SK-N-SH (cell line): ENCODE measurements at regions not wholly inside any gene's neighbourhood (a gene's known extent, or its start where the extent isn't known, plus 50 kb on each side); places are given as distances from the start of the nearest gene placed in this dataset.

Experiments
- CTCF ChIA-PET: fragments of 300-600, 350-600 bp; formaldehyde crosslinking; extraction: SDS; loops from one replicate; lab custom pipeline; 2021; lab: Yijun Ruan, JAX
- POLR2A ChIA-PET: fragments of 350-600 bp; sonication (Branson Sonifier 250); formaldehyde crosslinking; extraction: SDS; loops from one replicate; lab custom pipeline; 2020; ENCODE audit warnings: antibody characterized with exemption, inconsistent platforms; lab: Yijun Ruan, JAX
- DNase-seq: peaks from one replicate; pipeline ENCODE4 v3.0.0; 2012
- H2AFZ ChIP-seq: fragments of 200-600 bp; sonication (generic); 2 replicates; pipeline ENCODE4 v1.8.1; 2016; ENCODE audit warnings: antibody characterized with exemption, mild to moderate bottlenecking, low read depth
- H3F3A ChIP-seq: fragments of 200-600 bp; sonication (generic); replicated peaks from 2 replicates; pipeline ENCODE3; 2016; ENCODE audit warnings: antibody characterized with exemption, mild to moderate bottlenecking; ENCODE audit not compliant: insufficient read depth
- H3K27ac ChIP-seq, 2 experiments: fragments of 200-500 bp in 1 of 2; fragments of 200-600 bp in 1 of 2; sonication (Bioruptor generic) in 1 of 2; sonication (generic), shearing (Covaris generic) in 1 of 2; 2 replicates each; pipeline versions ENCODE4 v1.5.1 to v1.6.1; 2014 to 2016; ENCODE audit warnings: low read depth in 2 of 2, inconsistent platforms in 1 of 2, low read length in 1 of 2, mild to moderate bottlenecking in 1 of 2, mixed read lengths in 1 of 2
- H3K27me3 ChIP-seq: fragments of 200-600 bp; sonication (generic), shearing (Covaris generic); 2 replicates; pipeline ENCODE4 v1.6.1; 2016; ENCODE audit warnings: mixed run types; ENCODE audit not compliant: insufficient read depth
- H3K36me3 ChIP-seq, 2 experiments: fragments of 200-500 bp in 1 of 2; fragments of 200-600 bp in 1 of 2; sonication (Bioruptor generic) in 1 of 2; sonication (generic) in 1 of 2; replicated peaks in 1 of 2; 2 replicates each; pipeline versions ENCODE3 to v1.5.1; 2014 to 2016; ENCODE audit warnings: low read length in 1 of 2, mild to moderate bottlenecking in 1 of 2; ENCODE audit not compliant: insufficient read depth in 2 of 2, control insufficient read depth in 1 of 2
- H3K4me1 ChIP-seq, 2 experiments: fragments of 200-500 bp in 1 of 2; fragments of 200-600 bp in 1 of 2; sonication (Bioruptor generic) in 1 of 2; sonication (generic), shearing (Covaris generic) in 1 of 2; 2 replicates each; pipeline versions ENCODE4 v1.5.1 to v1.6.1; 2014 to 2016; ENCODE audit warnings: low read depth in 1 of 2, low read length in 1 of 2, mixed run types in 1 of 2; ENCODE audit not compliant: insufficient read depth in 2 of 2, control insufficient read depth in 1 of 2
- H3K4me2 ChIP-seq: fragments of 200-600 bp; sonication (generic), shearing (Covaris generic); 2 replicates; pipeline ENCODE4 v1.6.1; 2017; ENCODE audit warnings: mixed run types
- H3K4me3 ChIP-seq, 2 experiments: fragments of 200-500 bp in 1 of 2; fragments of 200-600 bp in 1 of 2; sonication (Bioruptor generic) in 1 of 2; sonication (generic), shearing (Covaris generic) in 1 of 2; 2 replicates each; pipeline versions ENCODE4 v1.5.1 to v1.8.1; 2014 to 2016; ENCODE audit warnings: low read depth in 2 of 2, inconsistent platforms in 1 of 2, low read length in 1 of 2, mild to moderate bottlenecking in 1 of 2, mixed read lengths in 1 of 2, moderate library complexity in 1 of 2
- H3K79me2 ChIP-seq: fragments of 200-600 bp; sonication (generic); 2 replicates; pipeline ENCODE4 v1.8.1; 2017; ENCODE audit warnings: mild to moderate bottlenecking; ENCODE audit not compliant: insufficient read depth
- H3K9ac ChIP-seq: fragments of 200-600 bp; sonication (generic); 2 replicates; pipeline ENCODE4 v1.6.1; 2017; ENCODE audit warnings: mixed run types
- H3K9me2 ChIP-seq: fragments of 200-600 bp; sonication (generic); 2 replicates; pipeline ENCODE4 v1.6.1; 2017; ENCODE audit warnings: mixed run types
- H3K9me3 ChIP-seq: fragments of 200-600 bp; sonication (generic); 2 replicates; pipeline ENCODE4 v1.6.1; 2017; ENCODE audit warnings: mixed run types, mild to moderate bottlenecking, moderate library complexity
- H4K20me1 ChIP-seq: fragments of 200-600 bp; sonication (generic); 2 replicates; pipeline ENCODE4 v1.6.1; 2017; ENCODE audit warnings: mild to moderate bottlenecking, mixed run types; ENCODE audit not compliant: insufficient read depth
- CHD2 ChIP-seq: fragments of 150-350 bp; IDR thresholded peaks from 2 replicates; pipeline ENCODE4 v1.6.1; 2018; ENCODE audit warnings: low read length; ENCODE audit not compliant: partially characterized antibody
- EP300 ChIP-seq, 2 experiments: IDR thresholded peaks; 2 replicates each; pipeline versions ENCODE4 v1.4.0 to v1.6.1; 2012; ENCODE audit warnings: borderline replicate concordance in 1 of 2, low read depth in 1 of 2, low read length in 1 of 2
- FOSL2 ChIP-seq: IDR thresholded peaks from 2 replicates; pipeline ENCODE4 v1.4.0; 2012; ENCODE audit warnings: low read depth, mild to moderate bottlenecking, moderate library complexity, borderline replicate concordance
- FOXJ3 ChIP-seq: sonication (generic); formaldehyde crosslinking; IDR thresholded peaks from 2 replicates; pipeline ENCODE4 v1.5.1; 2020; ENCODE audit warnings: mild to moderate bottlenecking, missing genetic modification reagents
- FOXM1 ChIP-seq: IDR thresholded peaks from 2 replicates; pipeline ENCODE4 v1.4.0; 2012; ENCODE audit warnings: low read depth, mild to moderate bottlenecking
- JUND ChIP-seq: IDR thresholded peaks from 2 replicates; pipeline ENCODE4 v1.4.0; 2012
- MEF2A ChIP-seq: IDR thresholded peaks from 2 replicates; pipeline ENCODE4 v1.4.0; 2012; ENCODE audit warnings: low read depth, borderline replicate concordance
- MXI1 ChIP-seq: IDR thresholded peaks from 2 replicates; pipeline ENCODE4 v1.6.1; 2012; ENCODE audit warnings: mild to moderate bottlenecking, low read depth, low read length, improper control_type of control experiment
- NRF1 ChIP-seq: IDR thresholded peaks from 2 replicates; pipeline ENCODE4 v1.6.1; 2012; ENCODE audit warnings: low read depth, mild to moderate bottlenecking, low read length
- PBX3 ChIP-seq: IDR thresholded peaks from 2 replicates; pipeline ENCODE4; 2012
- RAD21 ChIP-seq: IDR thresholded peaks from 2 replicates; pipeline ENCODE4 v1.6.1; 2012; ENCODE audit warnings: mild to moderate bottlenecking, low read length
- RCOR1 ChIP-seq: fragments of 150-350 bp; IDR thresholded peaks from 2 replicates; pipeline ENCODE4 v1.6.1; 2017; ENCODE audit warnings: antibody characterized with exemption, low read length
- REST ChIP-seq: IDR thresholded peaks from 2 replicates; pipeline ENCODE4 v1.6.1; 2012; ENCODE audit warnings: mild to moderate bottlenecking, low read depth, low read length, moderate library complexity
- SIN3A ChIP-seq: IDR thresholded peaks from 2 replicates; pipeline ENCODE4 v1.6.1; 2012; ENCODE audit warnings: low read depth, mild to moderate bottlenecking, low read length, moderate library complexity, borderline replicate concordance
- TAF1 ChIP-seq: IDR thresholded peaks from 2 replicates; pipeline ENCODE4 v1.6.1; 2012; ENCODE audit warnings: low read depth, mild to moderate bottlenecking, low read length, moderate library complexity, borderline replicate concordance
- TCF12 ChIP-seq: IDR thresholded peaks from 2 replicates; pipeline ENCODE4 v1.4.0; 2012
- TEAD4 ChIP-seq: IDR thresholded peaks from 2 replicates; pipeline ENCODE4 v1.4.0; 2012; ENCODE audit warnings: mild to moderate bottlenecking, borderline replicate concordance; ENCODE audit not compliant: insufficient read depth
- USF2 ChIP-seq: fragments of 150-350 bp; IDR thresholded peaks from 2 replicates; pipeline ENCODE4 v1.6.1; 2017; ENCODE audit warnings: antibody characterized with exemption, low read length, low read depth, borderline replicate concordance
- YY1 ChIP-seq: IDR thresholded peaks from 2 replicates; pipeline ENCODE4 v1.4.0; 2012; ENCODE audit warnings: low read depth, mild to moderate bottlenecking
- WGBS: methylation state at CpG from one replicate; pipeline ENCODE4 v1.1.6; 2017; ENCODE audit warnings: low lambda C conversion rate; 5-methylcytosine and 5-hydroxymethylcytosine counted together
- TF ChIP-seq, protein P1 (sequence below): IDR thresholded peaks from 2 replicates; pipeline ENCODE4 v1.4.0; 2012; ENCODE audit warnings: low read depth, borderline replicate concordance
- TF ChIP-seq, protein P2 (sequence below): IDR thresholded peaks from 2 replicates; pipeline ENCODE4 v1.4.0; 2012; ENCODE audit warnings: low read depth, borderline replicate concordance

GRCh38 chr13:80877944-80878241 is 537.0 kb upstream of the SPRY2 start:
- H3K4me2 ChIP-seq, result no peak overlapping the region
- POLR2A ChIA-PET, result no interaction called here
- H3K27me3 ChIP-seq, result no peaks in the 10 kb centered on the region
- no peaks in the 10 kb centered on the region for H3K79me2 ChIP-seq
- H3K9me2 ChIP-seq, result no peaks in the 10 kb centered on the region
- H3K27ac ChIP-seq, result peak overlapping the region in 1 of 2 experiments; percentile 89; a peak in 2 of 4 replicates
- no peaks in the 10 kb centered on the region; a peak in 1 of 4 replicates for H3K4me1 ChIP-seq
- no peaks in the 10 kb centered on the region for H4K20me1 ChIP-seq
- no peaks in the 10 kb centered on the region for H3K9me3 ChIP-seq
- no peak for DNase-seq
- no peak overlapping the region for H3K9ac ChIP-seq
- CTCF ChIA-PET, result no interaction called here
- no peaks in the 10 kb centered on the region for H3F3A ChIP-seq
- no peak overlapping the region for H3K4me3 ChIP-seq
- H2AFZ ChIP-seq, result no peak overlapping the region
- no peaks in the 10 kb centered on the region for H3K36me3 ChIP-seq
- TF ChIP-seq RCOR1, result no peak
- no peak for TF ChIP-seq JUND
- TF ChIP-seq TEAD4, result no peak
- no peak for TF ChIP-seq FOXJ3 (CRISPR knock-in tag)
- no peak for TF ChIP-seq YY1
- TF ChIP-seq PBX3, result no peak
- TF ChIP-seq FOSL2, result no peak

DNA sequence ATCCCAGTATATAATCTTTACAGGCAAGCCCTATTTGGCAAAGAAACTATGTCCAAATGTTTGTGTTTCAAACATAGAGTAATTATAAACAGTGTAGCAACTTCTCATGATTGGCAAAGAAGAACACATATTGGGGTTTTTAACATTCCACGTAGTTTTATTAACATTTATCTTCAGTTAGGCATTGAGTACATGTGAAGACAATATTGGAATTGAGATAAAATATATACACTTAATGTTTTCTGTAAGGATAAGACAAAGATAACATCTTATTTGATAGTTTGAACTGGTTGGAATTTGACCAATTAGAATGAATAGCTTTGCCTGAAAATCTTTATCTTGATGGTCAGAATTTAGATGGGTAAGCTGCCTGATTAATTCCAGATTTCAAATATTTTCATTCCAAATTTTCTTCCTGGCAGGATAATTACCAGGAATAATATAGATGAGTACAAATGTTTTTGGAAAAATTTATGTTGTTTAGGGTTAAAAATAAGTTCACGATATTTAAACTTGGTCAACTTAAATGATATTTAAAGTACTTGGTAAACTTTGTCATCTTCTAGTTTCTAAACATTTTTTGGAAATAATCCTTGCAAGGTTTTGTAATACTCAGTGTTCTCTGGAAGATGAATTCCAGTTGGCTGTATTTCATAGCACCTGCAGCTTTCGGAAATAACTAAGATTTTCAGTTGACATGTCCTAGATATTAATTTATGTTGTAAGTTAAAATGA is 536.5 kb upstream of the SPRY2 start:
- WGBS, result 38% methylated on average over 3 of the region's 3 CpGs
- ChIA-PET POLR2A (no interaction called here), CTCF (no interaction called here)
- Histone ChIP-seq H3K9me2 (no peaks in the 10 kb centered on the region), H2AFZ (no peak overlapping the region), H3K27ac (peak overlapping the region in 1 of 2 experiments; percentile 89; a peak in 1 of 4 replicates), H3K9me3 (no peaks in the 10 kb centered on the region), H3K4me3 (no peak overlapping the region), H3K4me2 (no peak overlapping the region), H3K36me3 (no peaks in the 10 kb centered on the region), H4K20me1 (no peaks in the 10 kb centered on the region), H3K27me3 (no peaks in the 10 kb centered on the region), H3K4me1 (no peaks in the 10 kb centered on the region; a peak in 1 of 4 replicates), H3K79me2 (no peaks in the 10 kb centered on the region), H3F3A (no peaks in the 10 kb centered on the region), H3K9ac (no peak overlapping the region)
- no peak for DNase-seq
- TF ChIP-seq, protein P1, sequence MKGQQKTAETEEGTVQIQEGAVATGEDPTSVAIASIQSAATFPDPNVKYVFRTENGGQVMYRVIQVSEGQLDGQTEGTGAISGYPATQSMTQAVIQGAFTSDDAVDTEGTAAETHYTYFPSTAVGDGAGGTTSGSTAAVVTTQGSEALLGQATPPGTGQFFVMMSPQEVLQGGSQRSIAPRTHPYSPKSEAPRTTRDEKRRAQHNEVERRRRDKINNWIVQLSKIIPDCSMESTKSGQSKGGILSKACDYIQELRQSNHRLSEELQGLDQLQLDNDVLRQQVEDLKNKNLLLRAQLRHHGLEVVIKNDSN, result no peak
- TF ChIP-seq RAD21 (no peak), EP300 (IDR thresholded peaks at IDR 0.05; ENCODE audit: borderline replicate concordance in 1 of 2, low read depth in 1 of 2, low read length in 1 of 2) (peak; percentile 18 to 30; a peak in 1 of 4 replicates), FOXM1 (peak; percentile 50; the same call in 1 of the 2 replicates), NRF1 (no peak), TAF1 (no peak), REST (no peak), MEF2A (no peak), SIN3A (no peak), USF2 (no peak), TCF12 (peak; percentile 74), CHD2 (no peak), MXI1 (no peak)
- TF ChIP-seq, protein P2, sequence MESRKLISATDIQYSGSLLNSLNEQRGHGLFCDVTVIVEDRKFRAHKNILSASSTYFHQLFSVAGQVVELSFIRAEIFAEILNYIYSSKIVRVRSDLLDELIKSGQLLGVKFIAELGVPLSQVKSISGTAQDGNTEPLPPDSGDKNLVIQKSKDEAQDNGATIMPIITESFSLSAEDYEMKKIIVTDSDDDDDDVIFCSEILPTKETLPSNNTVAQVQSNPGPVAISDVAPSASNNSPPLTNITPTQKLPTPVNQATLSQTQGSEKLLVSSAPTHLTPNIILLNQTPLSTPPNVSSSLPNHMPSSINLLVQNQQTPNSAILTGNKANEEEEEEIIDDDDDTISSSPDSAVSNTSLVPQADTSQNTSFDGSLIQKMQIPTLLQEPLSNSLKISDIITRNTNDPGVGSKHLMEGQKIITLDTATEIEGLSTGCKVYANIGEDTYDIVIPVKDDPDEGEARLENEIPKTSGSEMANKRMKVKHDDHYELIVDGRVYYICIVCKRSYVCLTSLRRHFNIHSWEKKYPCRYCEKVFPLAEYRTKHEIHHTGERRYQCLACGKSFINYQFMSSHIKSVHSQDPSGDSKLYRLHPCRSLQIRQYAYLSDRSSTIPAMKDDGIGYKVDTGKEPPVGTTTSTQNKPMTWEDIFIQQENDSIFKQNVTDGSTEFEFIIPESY, result no peak
